ENCODE measurements at regions not wholly inside any gene's neighbourhood (a gene's known extent, or its start where the extent isn't known, plus 50 kb on each side); places are given as distances from the start of the nearest gene placed in this dataset.

GRCh38 chr20:55014766-55015165 is 539.4 kb downstream of the DOK5 start:
- TF ChIP-seq CTCF (IDR thresholded peaks at IDR 0.05) (no peak), POLR2A (IDR thresholded peaks at IDR 0.05) (no peak), POLR2AphosphoS5 (IDR thresholded peaks at IDR 0.05) (no peak), EP300 (IDR thresholded peaks at IDR 0.05) (no peak)
